GM13977 (cell line): ENCODE measurements at regions not wholly inside any gene's neighbourhood (a gene's known extent, or its start where the extent isn't known, plus 50 kb on each side); places are given as distances from the start of the nearest gene placed in this dataset.

ENCODE experiments used
- DNase-seq: peaks from one replicate; pipeline ENCODE4 v3.0.0; 2012; ENCODE audit warnings: low spot score
- CTCF ChIP-seq: IDR thresholded peaks from 2 replicates; pipeline ENCODE4 v1.5.1; 2012; ENCODE audit warnings: mild to moderate bottlenecking, control low read depth; ENCODE audit not compliant: insufficient read depth; ENCODE audit errors: extremely low read depth, missing control alignments
- in situ Hi-C: fragments of 300-500 bp; cut with MboI; formaldehyde crosslinking; loops from one replicate; pipeline ENCODE4 v1.12.0; 2022; ENCODE audit warnings: low sequenced_read_pairs, low pct_unique_long_range_greater_than_20kb, mixed read lengths, inconsistent platforms; ENCODE audit not compliant: unreplicated experiment

GRCh38 chr6:67541586-67541985 is 1093.5 kb upstream of the ADGRB3 start:
- DNase-seq, result no peak
- in situ Hi-C loops, result no loop called here
- TF ChIP-seq CTCF, result no peak

GRCh38 chr6:67538032-67538431 is 1097.0 kb upstream of the ADGRB3 start:
- in situ Hi-C loops, result no loop called here
- no peak for DNase-seq
- TF ChIP-seq CTCF, result no peak

GRCh38 chr6:67535946-67536345 is 1099.1 kb upstream of the ADGRB3 start:
- TF ChIP-seq CTCF, result no peak
- in situ Hi-C loops, result no loop called here
- no peak for DNase-seq

GRCh38 chr6:67506352-67506751 is 1128.7 kb upstream of the ADGRB3 start:
- in situ Hi-C loops, result no loop called here
- no peak for TF ChIP-seq CTCF
- DNase-seq, result no peak

- no peak for TF ChIP-seq CTCF
- in situ Hi-C loops, result no loop called here
- no peak for DNase-seq
Observed at GRCh38 chr6:67501755-67502154, 1133.3 kb upstream of the ADGRB3 start.

GRCh38 chr6:67497749-67498148 is 1137.3 kb upstream of the ADGRB3 start:
- in situ Hi-C loops, result no loop called here
- DNase-seq, result no peak
- TF ChIP-seq CTCF, result no peak

GRCh38 chr6:67496191-67496590 is 1138.9 kb upstream of the ADGRB3 start:
- in situ Hi-C loops, result no loop called here
- no peak for DNase-seq
- TF ChIP-seq CTCF, result no peak
